GM23338 (cell line): ENCODE measurements at regions not wholly inside any gene's neighbourhood (a gene's known extent, or its start where the extent isn't known, plus 50 kb on each side); places are given as distances from the start of the nearest gene placed in this dataset.

Experiments
- ATAC-seq: fragments of 200-7000 bp; cut with Tn5 transposase; 3 replicates; pipeline ENCODE4 v1.9.1; 2020
- DNase-seq: peaks from one replicate; pipeline ENCODE4 v3.0.0-alpha.2; 2015; ENCODE audit warnings: low spot score
- H2AFZ ChIP-seq: fragments of 200-600 bp; sonication (generic); 2 replicates; pipeline ENCODE4 v1.8.0; 2016; ENCODE audit warnings: antibody characterized with exemption, mild to moderate bottlenecking, moderate library complexity
- H3F3A ChIP-seq: fragments of 200-600 bp; sonication (generic); replicated peaks from 2 replicates; pipeline ENCODE4 v1.8.0; 2017; ENCODE audit warnings: antibody characterized with exemption, mixed run types, low read depth
- H3K27ac ChIP-seq: fragments of 200-600 bp; sonication (generic); 2 replicates; pipeline ENCODE4 v1.6.1; 2016; ENCODE audit warnings: low read depth
- H3K27me3 ChIP-seq: fragments of 200-600 bp; sonication (generic); 2 replicates; pipeline ENCODE4 v1.8.0; 2016; ENCODE audit warnings: mild to moderate bottlenecking, mixed run types, moderate library complexity; ENCODE audit not compliant: insufficient read depth
- H3K36me3 ChIP-seq: fragments of 200-600 bp; sonication (generic); 2 replicates; pipeline ENCODE4 v1.8.0; 2016; ENCODE audit warnings: mild to moderate bottlenecking; ENCODE audit not compliant: insufficient read depth
- H3K4me1 ChIP-seq: fragments of 200-600 bp; sonication (generic); 2 replicates; pipeline ENCODE4 v1.8.0; 2016; ENCODE audit warnings: mild to moderate bottlenecking, moderate library complexity; ENCODE audit not compliant: insufficient read depth
- H3K4me2 ChIP-seq: fragments of 200-600 bp; sonication (generic); 2 replicates; pipeline ENCODE4 v1.7.1; 2017; ENCODE audit warnings: mixed run types
- H3K4me3 ChIP-seq: fragments of 200-600 bp; sonication (generic); 2 replicates; pipeline ENCODE4 v1.6.1; 2016; ENCODE audit warnings: mixed run types
- H3K79me2 ChIP-seq: fragments of 200-600 bp; sonication (generic); replicated peaks from 2 replicates; pipeline ENCODE4 v1.8.0; 2017; ENCODE audit warnings: mild to moderate bottlenecking; ENCODE audit not compliant: insufficient read depth
- H3K9me2 ChIP-seq: fragments of 200-600 bp; sonication (generic); 2 replicates; pipeline ENCODE4 v1.8.0; 2017; ENCODE audit not compliant: insufficient read depth
- H4K20me1 ChIP-seq: fragments of 200-600 bp; sonication (generic); replicated peaks from 2 replicates; pipeline ENCODE4 v1.8.0; 2017; ENCODE audit warnings: mild to moderate bottlenecking; ENCODE audit not compliant: insufficient read depth
- H3K27ac Mint-ChIP-seq: 2 replicates; pipeline ENCODE4 v1.8.0; 2020; ENCODE audit warnings: inconsistent platforms, mild to moderate bottlenecking, moderate library complexity, mixed read lengths
- H3K27me3 Mint-ChIP-seq: 3 replicates; pipeline ENCODE4 v1.8.0; 2022; ENCODE audit warnings: low read depth, mild to moderate bottlenecking, moderate library complexity, mixed read lengths, inconsistent platforms; ENCODE audit not compliant: insufficient read depth, poor library complexity
- H3K36me3 Mint-ChIP-seq: 3 replicates; pipeline ENCODE4 v1.8.0; 2021; ENCODE audit warnings: low read depth, mild to moderate bottlenecking, inconsistent platforms, moderate library complexity, mixed read lengths
- H3K4me1 Mint-ChIP-seq: 3 replicates; pipeline ENCODE4 v1.8.0; 2020; ENCODE audit warnings: mild to moderate bottlenecking, inconsistent platforms, mixed read lengths
- H3K4me3 Mint-ChIP-seq: 3 replicates; pipeline ENCODE4 v1.8.0; 2021; ENCODE audit warnings: moderate library complexity, mild to moderate bottlenecking, inconsistent platforms, mixed read lengths
- H3K9me3 Mint-ChIP-seq: 3 replicates; pipeline ENCODE4 v1.8.0; 2020; ENCODE audit warnings: moderate library complexity, mild to moderate bottlenecking, inconsistent platforms, mixed read lengths
- CREB1 ChIP-seq: fragments of 250-450 bp; sonication (Bioruptor Pico); IDR thresholded peaks from 2 replicates; pipeline ENCODE4 v1.5.0; 2020; ENCODE audit warnings: low read depth, mild to moderate bottlenecking, moderate library complexity
- CTCF ChIP-seq, 2 experiments: fragments of 200-600 bp in 1 of 2; sonication (generic) in 1 of 2; conservative IDR thresholded peaks; 2 replicates each; pipeline versions ENCODE4 v1.5.1 to v1.6.1; 2016 to 2017; ENCODE audit warnings: antibody characterized with exemption in 2 of 2, low read depth in 2 of 2, mild to moderate bottlenecking in 2 of 2, moderate library complexity in 1 of 2
- ETS1 ChIP-seq: IDR thresholded peaks from 2 replicates; pipeline ENCODE4 v1.6.1; 2016; ENCODE audit warnings: antibody characterized with exemption
- EZH2 ChIP-seq: fragments of 200-600 bp; sonication (generic); IDR thresholded peaks from one replicate; pipeline ENCODE4 v1.8.0; 2017; ENCODE audit warnings: antibody characterized with exemption, mild to moderate bottlenecking, low read depth; ENCODE audit not compliant: unreplicated experiment
- EZH2phosphoT487 ChIP-seq: fragments of 200-600 bp; sonication (generic); IDR thresholded peaks from one replicate; pipeline ENCODE4 v1.8.1; 2018; ENCODE audit warnings: antibody characterized with exemption; ENCODE audit not compliant: unreplicated experiment
- JUNB ChIP-seq: IDR thresholded peaks from one replicate; pipeline ENCODE4 v1.6.1; 2016; ENCODE audit warnings: antibody characterized with exemption; ENCODE audit not compliant: unreplicated experiment
- REST ChIP-seq: IDR thresholded peaks from one replicate; pipeline ENCODE4 v1.6.1; 2018; ENCODE audit warnings: antibody characterized with exemption; ENCODE audit not compliant: unreplicated experiment
- ZNF114 ChIP-seq: fragments of 250-450 bp; sonication (Bioruptor Pico); IDR thresholded peaks from 2 replicates; pipeline ENCODE4 v1.5.0; 2020; ENCODE audit warnings: mild to moderate bottlenecking, moderate library complexity
- ZNF462 ChIP-seq: fragments of 250-450 bp; sonication (Bioruptor Pico); IDR thresholded peaks from 2 replicates; pipeline ENCODE4 v1.5.0; 2020; ENCODE audit warnings: mild to moderate bottlenecking, moderate library complexity

- no peak for TF ChIP-seq ZNF462 (CRISPR knock-in tag)
- no peak for TF ChIP-seq EZH2phosphoT487
These were observed 223.1 kb upstream of the CTNNB1 start (continued) for GRCh38 chr3:40976241-40976640.

- H3K4me3 ChIP-seq, result no peak overlapping the region
- H4K20me1 ChIP-seq, result no peaks in the 10 kb centered on the region
- Mint-ChIP-seq H3K4me3 (no peak overlapping the region), H3K4me1 (peaks cover 7% of the 10 kb centered on the region), H3K27ac (no peak overlapping the region), H3K9me3 (no peaks in the 10 kb centered on the region), H3K36me3 (no peaks in the 10 kb centered on the region), H3K27me3 (no peaks in the 10 kb centered on the region)
- no peaks in the 10 kb centered on the region for H3F3A ChIP-seq
- H3K27me3 ChIP-seq, result no peaks in the 10 kb centered on the region
- no peaks in the 10 kb centered on the region for H3K4me1 ChIP-seq
- no peaks in the 10 kb centered on the region for H3K79me2 ChIP-seq
- no peaks in the 10 kb centered on the region for H3K9me2 ChIP-seq
- H3K36me3 ChIP-seq, result no peaks in the 10 kb centered on the region
- no peak for ATAC-seq
- H3K4me2 ChIP-seq, result no peak overlapping the region
- no peak for DNase-seq
- no peak overlapping the region for H2AFZ ChIP-seq
- H3K27ac ChIP-seq, result no peak overlapping the region
- TF ChIP-seq JUNB (no peak), CTCF (conservative IDR thresholded peaks at IDR 0.05; ENCODE audit: low read depth in 2 of 2) (no peak), EZH2phosphoT487 (no peak), CREB1 (CRISPR knock-in tag) (no peak), REST (no peak), EZH2 (no peak), ETS1 (no peak), ZNF114 (no peak)
These were observed 220.9 kb upstream of the CTNNB1 start for GRCh38 chr3:40978442-40978841.
